ENCODE measurements at regions not wholly inside any gene's neighbourhood (a gene's known extent, or its start where the extent isn't known, plus 50 kb on each side); places are given as distances from the start of the nearest gene placed in this dataset.

DNA sequence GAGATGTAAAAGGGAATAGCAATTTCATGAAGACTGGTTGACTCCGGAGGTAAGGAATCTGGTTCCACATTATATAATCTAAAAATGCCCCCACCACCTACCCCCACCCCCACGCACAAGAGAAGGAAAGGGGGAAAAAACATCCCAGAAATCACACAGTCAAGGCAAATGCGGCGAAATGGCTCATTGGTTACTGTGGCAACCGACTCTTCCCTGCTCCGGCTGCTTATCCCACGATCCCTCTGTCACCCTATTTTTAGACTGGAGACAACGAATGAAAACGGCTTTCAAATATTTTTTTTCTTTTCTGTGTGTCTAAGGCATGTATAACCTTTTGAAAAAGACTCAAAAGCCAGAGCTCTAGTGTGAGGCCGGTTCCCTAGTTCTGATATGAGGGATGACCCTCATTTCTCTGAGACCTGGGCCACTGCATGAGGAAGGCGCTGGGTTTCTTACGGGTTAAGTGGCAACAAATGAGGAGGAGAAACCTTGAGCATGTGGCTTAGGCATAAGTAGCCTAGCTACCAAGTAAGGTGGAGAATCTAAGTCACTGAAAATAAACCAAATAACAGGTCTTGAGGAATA, 148.3 kb upstream of the GRIN2B start (continued):
- TF ChIP-seq TRIM22 (IDR thresholded peaks at IDR 0.05), result no peak
- TF ChIP-seq ZNF557 (CRISPR knock-in tag; IDR thresholded peaks at IDR 0.05), result no peak
- no peak for TF ChIP-seq ZBTB43 (CRISPR knock-in tag; conservative IDR thresholded peaks at IDR 0.05)
- TF ChIP-seq PPARG (CRISPR knock-in tag; conservative IDR thresholded peaks at IDR 0.05), result no peak
- TF ChIP-seq ZC3H4 (CRISPR knock-in tag; IDR thresholded peaks at IDR 0.05; ENCODE audit: borderline replicate concordance), result no peak
- TF ChIP-seq STAT6 (CRISPR knock-in tag; IDR thresholded peaks at IDR 0.05; ENCODE audit: borderline replicate concordance), result no peak
- TF ChIP-seq, protein P1, sequence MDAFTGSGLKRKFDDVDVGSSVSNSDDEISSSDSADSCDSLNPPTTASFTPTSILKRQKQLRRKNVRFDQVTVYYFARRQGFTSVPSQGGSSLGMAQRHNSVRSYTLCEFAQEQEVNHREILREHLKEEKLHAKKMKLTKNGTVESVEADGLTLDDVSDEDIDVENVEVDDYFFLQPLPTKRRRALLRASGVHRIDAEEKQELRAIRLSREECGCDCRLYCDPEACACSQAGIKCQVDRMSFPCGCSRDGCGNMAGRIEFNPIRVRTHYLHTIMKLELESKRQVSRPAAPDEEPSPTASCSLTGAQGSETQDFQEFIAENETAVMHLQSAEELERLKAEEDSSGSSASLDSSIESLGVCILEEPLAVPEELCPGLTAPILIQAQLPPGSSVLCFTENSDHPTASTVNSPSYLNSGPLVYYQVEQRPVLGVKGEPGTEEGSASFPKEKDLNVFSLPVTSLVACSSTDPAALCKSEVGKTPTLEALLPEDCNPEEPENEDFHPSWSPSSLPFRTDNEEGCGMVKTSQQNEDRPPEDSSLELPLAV (CRISPR knock-in tag; conservative IDR thresholded peaks at IDR 0.05; ENCODE audit: low read depth), result no peak
- TF ChIP-seq MBNL3 (CRISPR knock-in tag; conservative IDR thresholded peaks at IDR 0.05), result no peak
- TF ChIP-seq ZNF367 (CRISPR knock-in tag; IDR thresholded peaks at IDR 0.05; ENCODE audit: borderline replicate concordance), result no peak
- TF ChIP-seq, protein P2, sequence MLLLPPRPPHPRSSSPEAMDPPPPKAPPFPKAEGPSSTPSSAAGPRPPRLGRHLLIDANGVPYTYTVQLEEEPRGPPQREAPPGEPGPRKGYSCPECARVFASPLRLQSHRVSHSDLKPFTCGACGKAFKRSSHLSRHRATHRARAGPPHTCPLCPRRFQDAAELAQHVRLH (CRISPR knock-in tag; IDR thresholded peaks at IDR 0.05; ENCODE audit: borderline replicate concordance, low read depth), result no peak
- TF ChIP-seq MYNN (CRISPR knock-in tag; IDR thresholded peaks at IDR 0.05; ENCODE audit: low read depth), result no peak
- TF ChIP-seq, protein P3, sequence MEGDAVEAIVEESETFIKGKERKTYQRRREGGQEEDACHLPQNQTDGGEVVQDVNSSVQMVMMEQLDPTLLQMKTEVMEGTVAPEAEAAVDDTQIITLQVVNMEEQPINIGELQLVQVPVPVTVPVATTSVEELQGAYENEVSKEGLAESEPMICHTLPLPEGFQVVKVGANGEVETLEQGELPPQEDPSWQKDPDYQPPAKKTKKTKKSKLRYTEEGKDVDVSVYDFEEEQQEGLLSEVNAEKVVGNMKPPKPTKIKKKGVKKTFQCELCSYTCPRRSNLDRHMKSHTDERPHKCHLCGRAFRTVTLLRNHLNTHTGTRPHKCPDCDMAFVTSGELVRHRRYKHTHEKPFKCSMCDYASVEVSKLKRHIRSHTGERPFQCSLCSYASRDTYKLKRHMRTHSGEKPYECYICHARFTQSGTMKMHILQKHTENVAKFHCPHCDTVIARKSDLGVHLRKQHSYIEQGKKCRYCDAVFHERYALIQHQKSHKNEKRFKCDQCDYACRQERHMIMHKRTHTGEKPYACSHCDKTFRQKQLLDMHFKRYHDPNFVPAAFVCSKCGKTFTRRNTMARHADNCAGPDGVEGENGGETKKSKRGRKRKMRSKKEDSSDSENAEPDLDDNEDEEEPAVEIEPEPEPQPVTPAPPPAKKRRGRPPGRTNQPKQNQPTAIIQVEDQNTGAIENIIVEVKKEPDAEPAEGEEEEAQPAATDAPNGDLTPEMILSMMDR (CRISPR knock-in tag; IDR thresholded peaks at IDR 0.05), result no peak
- TF ChIP-seq ZNF547 (CRISPR knock-in tag; IDR thresholded peaks at IDR 0.05), result no peak

Data from HepG2 (cell line).